Hepatocyte (in vitro differentiated cells): ENCODE measurements at regions not wholly inside any gene's neighbourhood (a gene's known extent, or its start where the extent isn't known, plus 50 kb on each side); places are given as distances from the start of the nearest gene placed in this dataset.

Source experiments
- DNase-seq: peaks from one replicate; pipeline ENCODE4 v3.0.0-alpha.2; 2016; ENCODE audit warnings: low spot score
- H2AFZ ChIP-seq: fragments of 200-600 bp; sonication (generic); 2 replicates; pipeline ENCODE4 v1.6.0; 2016; ENCODE audit warnings: antibody characterized with exemption, mild to moderate bottlenecking
- H3K27ac ChIP-seq: fragments of 200-600 bp; sonication (generic); 2 replicates; pipeline ENCODE4 v1.5.1; 2016; ENCODE audit warnings: mild to moderate bottlenecking
- H3K27me3 ChIP-seq: fragments of 200-600 bp; sonication (generic); 2 replicates; pipeline ENCODE4 v1.6.1; 2016
- H3K36me3 ChIP-seq: fragments of 200-600 bp; sonication (generic); replicated peaks from 2 replicates; pipeline ENCODE4 v1.5.1; 2016; ENCODE audit warnings: low read depth; ENCODE audit not compliant: insufficient read depth
- H3K4me1 ChIP-seq: fragments of 200-600 bp; sonication (generic); 2 replicates; pipeline ENCODE4 v1.5.1; 2016; ENCODE audit warnings: mild to moderate bottlenecking, moderate library complexity; ENCODE audit not compliant: insufficient read depth
- H3K4me2 ChIP-seq: fragments of 200-600 bp; sonication (generic); 2 replicates; pipeline ENCODE4 v1.6.0; 2016
- H3K4me3 ChIP-seq: fragments of 200-600 bp; sonication (generic); 2 replicates; pipeline ENCODE4 v1.5.1; 2016; ENCODE audit warnings: mild to moderate bottlenecking
- H3K79me2 ChIP-seq: fragments of 200-600 bp; sonication (generic); 2 replicates; pipeline ENCODE4 v1.6.0; 2017; ENCODE audit warnings: mild to moderate bottlenecking
- H3K9me2 ChIP-seq: fragments of 200-600 bp; sonication (generic); replicated peaks from 2 replicates; pipeline ENCODE4 v1.6.0; 2017; ENCODE audit warnings: mild to moderate bottlenecking; ENCODE audit not compliant: insufficient read depth
- H3K9me3 ChIP-seq: fragments of 200-600 bp; sonication (generic); 2 replicates; pipeline ENCODE4 v1.5.1; 2016; ENCODE audit warnings: low read depth, mild to moderate bottlenecking
- H4K20me1 ChIP-seq: fragments of 200-600 bp; sonication (generic); 2 replicates; pipeline ENCODE4 v1.6.0; 2016; ENCODE audit warnings: mild to moderate bottlenecking; ENCODE audit not compliant: insufficient read depth, poor library complexity, severe bottlenecking
- EZH2 ChIP-seq: fragments of 200-600 bp; sonication (generic); IDR thresholded peaks from 2 replicates; pipeline ENCODE4 v1.6.1; 2016; ENCODE audit warnings: antibody characterized with exemption, mild to moderate bottlenecking, borderline replicate concordance
- EZH2phosphoT487 ChIP-seq: fragments of 200-600 bp; sonication (generic); IDR thresholded peaks from one replicate; pipeline ENCODE4 v1.6.1; 2018; ENCODE audit warnings: antibody characterized with exemption, mild to moderate bottlenecking, low read depth, moderate library complexity; ENCODE audit not compliant: unreplicated experiment, severe bottlenecking
- WGBS: methylation state at CpG from one replicate; pipeline ENCODE4 v1.1.6; 2016; ENCODE audit warnings: low lambda C conversion rate; ENCODE audit errors: missing lambda C conversion rate; 5-methylcytosine and 5-hydroxymethylcytosine counted together
- TF ChIP-seq, protein P1 (sequence below): fragments of 200-600 bp; sonication (generic); IDR thresholded peaks from 2 replicates; pipeline ENCODE4 v1.5.1; 2016; ENCODE audit warnings: antibody characterized with exemption, mild to moderate bottlenecking; ENCODE audit not compliant: poor library complexity

DNA sequence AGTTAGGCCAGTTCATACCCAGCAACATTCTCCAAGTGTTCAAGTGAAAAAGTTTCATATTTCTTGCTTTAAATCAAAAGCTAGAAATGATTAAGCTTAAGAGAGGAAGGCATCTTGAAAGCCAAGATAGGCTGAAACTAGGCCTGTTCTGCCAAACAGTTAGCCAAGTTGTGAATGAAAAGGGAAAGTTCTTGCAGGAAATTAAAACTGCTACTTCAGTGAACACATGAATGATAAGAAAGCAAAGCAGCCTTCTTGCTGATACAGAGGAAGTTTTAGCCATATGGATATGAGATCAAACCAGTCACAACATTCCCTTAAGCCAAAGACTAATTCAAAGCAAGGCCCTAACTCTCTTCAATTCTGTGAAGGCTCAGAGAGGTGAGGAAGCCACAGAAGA lies 274.7 kb downstream of the TUSC7 start:
- Histone ChIP-seq H3K36me3 (no peaks in the 10 kb centered on the region), H3K9me3 (no peaks in the 10 kb centered on the region), H3K4me1 (no peaks in the 10 kb centered on the region), H3K27ac (no peak overlapping the region), H3K27me3 (no peaks in the 10 kb centered on the region), H3K9me2 (no peaks in the 10 kb centered on the region), H2AFZ (no peak overlapping the region), H4K20me1 (no peaks in the 10 kb centered on the region), H3K4me3 (no peak overlapping the region), H3K79me2 (no peaks in the 10 kb centered on the region), H3K4me2 (no peak overlapping the region)
- no peak for DNase-seq
- no peak for TF ChIP-seq EZH2
- TF ChIP-seq, protein P1, sequence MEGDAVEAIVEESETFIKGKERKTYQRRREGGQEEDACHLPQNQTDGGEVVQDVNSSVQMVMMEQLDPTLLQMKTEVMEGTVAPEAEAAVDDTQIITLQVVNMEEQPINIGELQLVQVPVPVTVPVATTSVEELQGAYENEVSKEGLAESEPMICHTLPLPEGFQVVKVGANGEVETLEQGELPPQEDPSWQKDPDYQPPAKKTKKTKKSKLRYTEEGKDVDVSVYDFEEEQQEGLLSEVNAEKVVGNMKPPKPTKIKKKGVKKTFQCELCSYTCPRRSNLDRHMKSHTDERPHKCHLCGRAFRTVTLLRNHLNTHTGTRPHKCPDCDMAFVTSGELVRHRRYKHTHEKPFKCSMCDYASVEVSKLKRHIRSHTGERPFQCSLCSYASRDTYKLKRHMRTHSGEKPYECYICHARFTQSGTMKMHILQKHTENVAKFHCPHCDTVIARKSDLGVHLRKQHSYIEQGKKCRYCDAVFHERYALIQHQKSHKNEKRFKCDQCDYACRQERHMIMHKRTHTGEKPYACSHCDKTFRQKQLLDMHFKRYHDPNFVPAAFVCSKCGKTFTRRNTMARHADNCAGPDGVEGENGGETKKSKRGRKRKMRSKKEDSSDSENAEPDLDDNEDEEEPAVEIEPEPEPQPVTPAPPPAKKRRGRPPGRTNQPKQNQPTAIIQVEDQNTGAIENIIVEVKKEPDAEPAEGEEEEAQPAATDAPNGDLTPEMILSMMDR: no peak
- no peak for TF ChIP-seq EZH2phosphoT487

DNA sequence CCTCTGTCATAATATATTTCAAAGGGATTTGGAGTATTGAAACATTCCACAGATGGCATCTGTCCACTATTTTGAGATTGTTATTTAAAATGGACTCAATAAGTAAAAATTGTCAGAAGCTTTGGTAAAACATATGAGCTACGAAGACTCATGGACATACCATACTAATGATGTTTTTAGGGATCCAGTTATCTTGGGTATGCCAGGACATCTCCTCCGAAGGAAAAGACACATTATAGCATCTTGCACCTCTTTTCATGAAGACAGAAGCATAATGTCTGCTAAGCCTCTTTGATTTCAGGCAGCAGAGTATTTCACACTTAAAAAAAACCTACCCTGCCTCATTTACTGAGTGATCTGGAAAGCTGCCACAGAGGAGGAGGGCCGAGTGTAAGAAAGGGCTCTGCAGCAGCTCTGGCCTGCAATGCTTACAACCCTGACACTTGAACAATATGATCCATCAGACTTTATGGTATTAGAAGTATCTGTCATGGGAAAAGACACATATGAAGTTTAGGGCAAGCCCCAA lies 284.8 kb downstream of the TUSC7 start:
- Histone ChIP-seq H2AFZ (no peak overlapping the region), H3K4me3 (no peak overlapping the region), H3K79me2 (no peaks in the 10 kb centered on the region), H3K27ac (no peak overlapping the region), H4K20me1 (no peaks in the 10 kb centered on the region), H3K27me3 (no peaks in the 10 kb centered on the region), H3K4me1 (no peaks in the 10 kb centered on the region), H3K36me3 (no peaks in the 10 kb centered on the region), H3K9me3 (no peaks in the 10 kb centered on the region), H3K4me2 (no peak overlapping the region), H3K9me2 (no peaks in the 10 kb centered on the region)
- 74% methylated on average over 3 of the region's 3 CpGs for WGBS
- DNase-seq: no peak
- TF ChIP-seq, protein P1: no peak
- TF ChIP-seq EZH2 (no peak), EZH2phosphoT487 (no peak)

DNA sequence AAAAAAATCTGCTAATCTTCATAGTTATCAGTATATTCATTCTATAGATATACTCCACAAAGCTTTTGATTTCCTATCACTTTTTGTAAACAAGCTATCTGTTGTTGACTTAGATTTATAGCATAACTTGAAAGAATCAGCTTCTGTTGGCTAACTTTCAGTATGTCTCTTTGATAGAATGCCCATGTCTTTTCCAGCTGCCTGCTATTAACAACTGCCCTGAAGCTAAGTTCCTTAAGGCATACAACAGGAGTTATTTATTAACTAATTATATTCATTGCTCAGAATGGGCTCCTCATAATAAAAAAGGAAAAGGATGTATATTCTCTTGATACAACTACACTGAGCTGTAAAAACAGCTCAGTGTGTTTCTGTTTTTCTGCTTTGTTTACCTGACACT lies 293.9 kb downstream of the TUSC7 start:
- no peaks in the 10 kb centered on the region for H3K9me2 ChIP-seq
- no peak for DNase-seq
- H3K4me1 ChIP-seq: peaks cover 10% of the 10 kb centered on the region

More for the DNA sequence above, 293.9 kb downstream of the TUSC7 start:
- Histone ChIP-seq H4K20me1 (no peaks in the 10 kb centered on the region), H3K27me3 (no peaks in the 10 kb centered on the region), H3K9me3 (no peaks in the 10 kb centered on the region), H3K4me2 (no peak overlapping the region), H2AFZ (no peak overlapping the region), H3K79me2 (no peaks in the 10 kb centered on the region), H3K27ac (no peak overlapping the region), H3K4me3 (no peak overlapping the region), H3K36me3 (no peaks in the 10 kb centered on the region)
- no peak for TF ChIP-seq EZH2phosphoT487
- TF ChIP-seq, protein P1: no peak
- TF ChIP-seq EZH2: no peak
